IPS-15b (cell line): ENCODE measurements at regions not wholly inside any gene's neighbourhood (a gene's known extent, or its start where the extent isn't known, plus 50 kb on each side); places are given as distances from the start of the nearest gene placed in this dataset.

Source experiments
- H3K27me3 ChIP-seq: one replicate; pipeline ENCODE4 v1.6.1; 2013; ENCODE audit warnings: low read length; ENCODE audit not compliant: control insufficient read depth, insufficient read depth
- H3K36me3 ChIP-seq: one replicate; pipeline ENCODE4 v1.6.1; 2013; ENCODE audit warnings: low read length; ENCODE audit not compliant: control insufficient read depth, insufficient read depth
- H3K4me1 ChIP-seq: one replicate; pipeline ENCODE4 v1.6.1; 2013; ENCODE audit warnings: mild to moderate bottlenecking, low read length; ENCODE audit not compliant: control insufficient read depth, insufficient read depth
- H3K4me3 ChIP-seq: one replicate; pipeline ENCODE4 v1.5.1; 2013; ENCODE audit warnings: low read depth, low read length
- H3K9ac ChIP-seq: one replicate; pipeline ENCODE4 v1.6.1; 2013; ENCODE audit warnings: low read depth, mild to moderate bottlenecking, low read length
- H3K9me3 ChIP-seq: one replicate; pipeline ENCODE4 v1.6.1; 2013; ENCODE audit warnings: mild to moderate bottlenecking, low read length; ENCODE audit not compliant: control insufficient read depth, insufficient read depth

DNA sequence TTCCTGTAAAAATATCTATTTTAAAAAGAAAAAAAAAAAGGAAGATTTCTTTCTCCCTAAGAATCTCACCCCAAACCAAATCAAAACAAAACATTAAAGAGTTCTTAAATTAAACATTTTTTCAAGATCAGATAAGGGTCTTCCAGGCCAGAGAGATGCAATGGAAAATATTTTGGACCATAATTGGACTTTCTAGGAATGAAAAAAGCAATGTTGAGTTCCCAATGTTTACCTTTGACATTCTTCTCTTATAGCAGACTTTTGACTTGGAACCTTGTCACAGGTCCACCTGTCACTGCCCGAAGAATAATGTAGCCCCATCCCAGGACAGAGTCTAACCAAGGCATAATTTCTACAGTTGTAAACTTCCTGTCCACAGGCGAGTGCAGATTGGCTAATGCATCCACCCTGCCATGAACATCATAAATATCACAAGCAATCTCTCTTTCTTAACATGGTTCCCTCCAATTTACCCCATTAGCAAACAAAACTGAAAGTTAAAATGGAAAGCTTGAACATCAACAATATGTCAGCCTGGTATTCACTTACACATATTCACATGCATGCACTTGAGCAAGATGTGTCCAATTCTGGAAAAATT is 121.7 kb upstream of the ZNF366 start:
- H3K36me3 ChIP-seq: no peaks in the 10 kb centered on the region
- H3K27me3 ChIP-seq: no peaks in the 10 kb centered on the region
- H3K9ac ChIP-seq: no peak overlapping the region
- no peaks in the 10 kb centered on the region for H3K9me3 ChIP-seq
- H3K4me1 ChIP-seq: peaks cover 2% of the 10 kb centered on the region
- no peak overlapping the region for H3K4me3 ChIP-seq

DNA sequence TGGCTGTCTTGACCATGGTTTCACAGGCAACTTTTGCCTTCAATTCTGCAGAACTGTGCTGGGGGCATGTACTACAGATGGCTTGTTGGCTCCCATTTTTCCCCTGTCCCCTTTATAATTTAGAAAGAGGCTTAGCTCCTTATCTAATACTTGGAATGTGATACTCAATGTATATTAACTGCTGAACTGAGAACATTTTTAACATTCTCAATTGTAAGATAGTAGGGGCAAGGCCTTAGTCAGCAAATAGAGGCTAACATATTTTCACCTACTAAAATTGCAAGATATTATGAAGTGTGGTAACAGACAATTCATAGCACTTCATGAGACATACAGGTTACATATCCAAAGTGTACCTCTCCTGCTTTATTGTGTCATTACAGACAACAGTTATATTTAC is 118.1 kb upstream of the ZNF366 start:
- no peaks in the 10 kb centered on the region for H3K27me3 ChIP-seq
- no peaks in the 10 kb centered on the region for H3K9me3 ChIP-seq
- H3K4me1 ChIP-seq: no peaks in the 10 kb centered on the region

DNA sequence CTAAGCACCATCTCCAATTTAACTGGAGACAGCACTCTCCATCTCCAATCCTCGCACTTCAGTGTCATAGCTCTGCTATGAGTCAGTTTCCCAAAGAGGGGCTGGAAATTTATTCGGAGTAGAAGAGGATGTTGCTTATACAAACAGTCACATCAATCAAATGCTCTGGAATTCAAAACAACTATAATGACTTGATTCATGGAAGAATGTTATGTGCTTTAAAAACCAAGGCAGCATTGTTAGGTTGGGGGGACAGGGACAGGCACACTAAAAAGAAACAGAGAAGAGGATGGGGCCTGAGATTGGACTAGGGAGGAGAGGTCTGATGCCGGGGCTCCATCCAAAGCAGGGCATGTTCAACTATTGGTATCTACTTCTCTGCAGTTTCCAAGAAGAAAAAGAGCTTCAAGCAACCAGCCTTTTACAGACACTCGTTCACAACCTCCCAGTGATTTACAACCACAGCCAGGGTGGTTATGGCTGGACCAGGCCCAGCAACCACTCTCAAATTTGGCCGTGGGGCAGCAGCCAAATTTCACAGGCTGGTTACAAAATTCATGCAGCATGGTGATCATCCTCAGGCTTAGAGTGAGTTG is 117.5 kb upstream of the ZNF366 start:
- H3K9ac ChIP-seq: no peak overlapping the region
- no peaks in the 10 kb centered on the region for H3K36me3 ChIP-seq
- H3K4me3 ChIP-seq: no peak overlapping the region
- no peaks in the 10 kb centered on the region for H3K27me3 ChIP-seq
- no peaks in the 10 kb centered on the region for H3K9me3 ChIP-seq
- no peaks in the 10 kb centered on the region for H3K4me1 ChIP-seq

More for the DNA sequence above, 118.1 kb upstream of the ZNF366 start:
- no peak overlapping the region for H3K4me3 ChIP-seq
- H3K9ac ChIP-seq: no peak overlapping the region
- no peaks in the 10 kb centered on the region for H3K36me3 ChIP-seq

DNA sequence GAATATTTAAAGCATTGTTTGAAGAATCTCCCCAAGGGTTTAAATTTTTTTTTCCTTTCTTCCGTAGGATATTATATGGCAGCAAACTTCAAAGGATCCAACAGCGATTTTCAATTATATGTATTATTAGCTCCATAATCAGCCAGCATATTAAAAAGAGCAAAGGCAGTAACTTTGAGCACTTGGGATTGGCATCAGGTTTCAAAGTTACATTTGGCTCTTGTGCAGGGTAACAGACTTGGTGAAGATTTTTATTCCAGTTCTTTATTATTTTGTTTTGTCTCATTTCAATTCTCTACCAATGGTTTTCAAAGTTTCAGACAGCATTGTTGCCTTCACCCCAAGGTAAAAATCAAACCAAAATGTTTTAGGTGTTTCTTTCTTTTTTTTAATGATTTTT is 116.7 kb upstream of the ZNF366 start:
- no peaks in the 10 kb centered on the region for H3K9me3 ChIP-seq
- no peaks in the 10 kb centered on the region for H3K36me3 ChIP-seq
- no peaks in the 10 kb centered on the region for H3K4me1 ChIP-seq
- H3K9ac ChIP-seq: no peak overlapping the region
- H3K27me3 ChIP-seq: no peaks in the 10 kb centered on the region
- H3K4me3 ChIP-seq: no peak overlapping the region

DNA sequence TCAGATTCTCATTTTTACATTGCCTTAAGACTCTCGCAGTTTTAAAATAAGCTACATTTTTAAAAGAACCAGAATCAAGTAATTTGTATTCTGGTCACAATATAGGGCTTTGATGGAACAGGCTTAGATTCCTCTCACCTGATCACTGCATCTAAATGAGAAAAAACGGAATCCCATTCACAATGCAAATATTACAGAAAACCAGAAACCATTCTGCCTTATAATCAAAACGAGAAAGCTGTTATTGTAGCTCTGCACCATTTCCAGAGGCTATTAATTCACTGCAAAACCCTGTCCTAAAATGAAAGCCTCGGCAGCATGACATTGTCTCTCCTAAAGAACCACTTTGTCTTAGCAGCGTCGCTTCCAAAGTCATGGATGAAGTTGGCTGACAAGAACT is 116.1 kb upstream of the ZNF366 start:
- no peaks in the 10 kb centered on the region for H3K27me3 ChIP-seq
- no peaks in the 10 kb centered on the region for H3K9me3 ChIP-seq
- no peaks in the 10 kb centered on the region for H3K4me1 ChIP-seq
- H3K4me3 ChIP-seq: no peak overlapping the region
- no peak overlapping the region for H3K9ac ChIP-seq
- no peaks in the 10 kb centered on the region for H3K36me3 ChIP-seq

DNA sequence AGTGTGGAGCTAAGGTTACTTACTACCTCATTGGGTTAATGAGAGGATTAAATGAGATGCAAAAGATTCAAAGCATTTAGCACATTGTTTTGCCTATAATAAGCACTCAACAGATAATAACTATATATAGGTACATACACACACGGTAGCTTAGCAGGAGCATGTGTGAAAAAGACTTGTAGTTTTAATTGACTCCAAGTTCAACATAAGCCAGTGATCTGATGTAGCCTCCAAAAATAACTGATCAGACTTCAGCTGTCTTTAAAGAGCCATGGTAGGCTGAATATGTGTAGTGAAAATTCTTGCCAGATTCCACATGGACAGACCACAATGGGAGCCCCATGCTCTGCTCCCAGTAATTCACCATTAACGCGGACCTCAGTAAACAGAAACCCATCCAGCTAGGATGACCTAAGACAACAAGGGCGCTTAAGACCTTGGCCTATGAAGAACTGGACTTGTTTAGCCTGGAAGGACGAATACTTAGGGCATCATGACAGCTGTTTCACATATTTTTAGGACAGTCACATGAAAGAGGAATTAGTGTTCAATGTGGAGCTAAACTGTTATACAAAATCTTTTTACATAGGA is 115.1 kb upstream of the ZNF366 start:
- Histone ChIP-seq H3K9me3 (no peaks in the 10 kb centered on the region), H3K27me3 (no peaks in the 10 kb centered on the region), H3K9ac (no peak overlapping the region), H3K36me3 (no peaks in the 10 kb centered on the region), H3K4me1 (no peaks in the 10 kb centered on the region), H3K4me3 (no peak overlapping the region)

DNA sequence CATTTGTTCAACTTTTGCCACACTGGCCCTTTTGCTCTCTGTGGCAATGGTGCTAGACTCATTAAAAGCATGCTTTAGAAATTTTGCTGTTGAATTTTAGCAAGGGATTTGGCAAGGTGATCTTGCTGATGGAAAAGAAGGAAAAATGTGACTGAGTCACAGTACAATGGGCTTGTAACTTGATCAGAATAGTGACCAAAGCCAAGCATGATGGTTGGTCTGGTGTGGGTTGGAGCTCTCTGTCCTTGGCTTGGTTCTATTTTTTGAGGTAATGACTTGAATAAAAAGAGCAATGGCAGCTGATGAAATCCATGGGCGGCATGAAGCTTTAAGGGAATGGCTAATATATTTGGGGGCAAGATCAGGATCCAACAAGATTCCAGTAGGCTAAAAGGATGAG is 114.4 kb upstream of the ZNF366 start:
- no peaks in the 10 kb centered on the region for H3K4me1 ChIP-seq
- H3K4me3 ChIP-seq: no peak overlapping the region
- H3K36me3 ChIP-seq: no peaks in the 10 kb centered on the region
- no peak overlapping the region for H3K9ac ChIP-seq
- H3K9me3 ChIP-seq: no peaks in the 10 kb centered on the region
- H3K27me3 ChIP-seq: no peaks in the 10 kb centered on the region

DNA sequence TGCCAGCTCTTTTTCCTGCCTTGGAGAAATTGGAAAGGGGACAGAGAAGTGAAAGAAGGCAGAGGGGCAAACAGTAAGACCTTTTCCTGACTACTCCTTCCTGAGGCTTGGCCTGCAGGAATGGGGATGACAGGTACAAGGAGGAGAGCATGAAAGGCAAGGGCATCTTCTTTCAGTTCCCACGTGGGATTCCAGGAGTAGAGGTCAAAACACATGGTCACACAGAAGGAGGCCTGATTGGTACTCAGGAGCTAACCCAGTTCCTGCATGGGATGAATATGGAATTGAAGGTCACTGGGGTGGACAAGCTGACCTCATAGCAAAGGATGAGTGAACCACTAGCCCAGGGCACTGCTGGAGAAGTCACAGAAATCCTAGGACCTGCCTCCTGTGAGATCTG is 112.5 kb upstream of the ZNF366 start:
- Histone ChIP-seq H3K9ac (no peak overlapping the region), H3K4me1 (no peaks in the 10 kb centered on the region), H3K27me3 (no peaks in the 10 kb centered on the region), H3K4me3 (no peak overlapping the region), H3K36me3 (no peaks in the 10 kb centered on the region), H3K9me3 (no peaks in the 10 kb centered on the region)

DNA sequence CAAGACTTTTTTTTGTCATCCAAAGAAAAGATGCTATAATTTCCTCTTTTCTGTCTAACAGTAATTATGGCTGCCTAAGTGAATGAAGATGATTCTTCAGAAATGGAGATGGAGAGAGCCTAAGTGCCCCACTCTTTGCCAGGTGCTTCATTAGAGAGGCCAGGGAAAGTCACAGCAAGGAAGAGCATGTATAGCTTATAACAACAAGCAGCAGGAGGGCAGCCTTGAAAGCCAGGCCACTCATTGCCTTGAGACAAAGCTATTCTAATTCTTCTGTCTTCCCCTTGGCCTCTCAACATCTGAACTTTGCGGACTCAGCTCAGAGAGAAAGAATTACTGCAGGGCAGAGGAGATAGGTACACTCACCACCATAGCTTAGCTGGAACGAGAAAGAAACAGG is 112.0 kb upstream of the ZNF366 start:
- H3K4me1 ChIP-seq: no peaks in the 10 kb centered on the region
- no peak overlapping the region for H3K4me3 ChIP-seq
- H3K9me3 ChIP-seq: no peaks in the 10 kb centered on the region
- no peaks in the 10 kb centered on the region for H3K36me3 ChIP-seq
- no peaks in the 10 kb centered on the region for H3K27me3 ChIP-seq
- H3K9ac ChIP-seq: no peak overlapping the region

DNA sequence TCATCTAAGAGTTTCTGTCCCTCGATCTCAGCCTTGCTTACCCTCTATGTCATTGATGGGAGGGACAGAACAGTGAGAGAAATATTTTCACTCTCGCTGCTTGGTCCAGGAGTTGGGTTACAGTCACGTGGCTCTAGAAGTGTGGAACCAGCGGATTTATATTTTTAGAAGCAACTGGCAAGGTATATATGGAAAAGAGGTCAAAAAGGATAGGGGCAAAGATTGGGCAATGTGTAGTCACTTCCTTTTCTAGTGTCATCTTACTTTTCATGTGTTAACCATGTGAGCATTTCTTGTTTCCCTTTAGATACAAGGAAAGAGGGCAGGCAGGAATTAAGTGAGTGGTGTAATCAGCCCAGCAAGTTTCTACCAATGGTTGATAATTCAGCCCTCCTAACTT is 111.5 kb upstream of the ZNF366 start:
- H3K27me3 ChIP-seq: no peaks in the 10 kb centered on the region
- H3K9ac ChIP-seq: no peak overlapping the region
- H3K4me3 ChIP-seq: no peak overlapping the region
- H3K9me3 ChIP-seq: no peaks in the 10 kb centered on the region
- H3K36me3 ChIP-seq: no peaks in the 10 kb centered on the region
- H3K4me1 ChIP-seq: no peaks in the 10 kb centered on the region

DNA sequence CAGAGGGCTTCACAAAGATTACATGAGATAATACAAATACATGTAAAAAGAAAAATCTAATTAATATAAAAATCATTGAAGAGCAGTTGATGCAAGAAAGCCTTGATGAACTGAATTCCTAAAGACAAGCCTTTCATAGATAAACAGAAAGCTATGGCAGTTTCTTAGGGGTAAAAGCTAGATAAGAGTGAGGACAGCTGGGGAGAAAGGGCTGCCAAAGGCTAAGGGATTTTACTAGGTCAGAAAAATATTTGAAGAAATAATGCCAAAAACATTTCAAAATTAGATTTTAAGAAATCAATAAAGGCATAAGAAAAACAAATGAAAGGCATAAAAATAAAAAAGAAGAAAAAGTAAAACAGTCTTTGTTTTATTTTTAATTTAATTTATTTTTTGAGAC is 107.9 kb upstream of the ZNF366 start:
- Histone ChIP-seq H3K4me3 (no peak overlapping the region), H3K9ac (no peak overlapping the region), H3K4me1 (no peaks in the 10 kb centered on the region), H3K36me3 (no peaks in the 10 kb centered on the region), H3K9me3 (no peaks in the 10 kb centered on the region), H3K27me3 (no peaks in the 10 kb centered on the region)

DNA sequence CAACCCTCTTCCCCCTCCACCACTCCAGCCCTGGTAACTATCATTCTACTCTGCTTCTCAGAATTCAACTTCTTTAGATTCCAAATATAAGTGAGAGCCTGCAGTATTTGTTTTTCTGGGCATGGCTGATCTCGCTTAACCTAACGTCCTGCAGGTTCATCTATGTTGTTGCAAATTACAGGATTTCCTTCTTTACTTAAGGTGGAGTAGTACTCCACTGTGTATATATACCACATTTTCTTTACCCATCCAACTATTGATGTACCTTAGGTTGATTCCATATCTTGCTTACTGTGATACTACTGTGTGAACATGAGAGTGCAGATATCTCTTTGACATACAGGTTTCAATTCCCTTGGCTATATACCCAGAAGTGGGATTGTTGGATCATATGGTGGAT is 106.3 kb upstream of the ZNF366 start:
- no peaks in the 10 kb centered on the region for H3K36me3 ChIP-seq
- no peak overlapping the region for H3K4me3 ChIP-seq
- H3K9me3 ChIP-seq: no peaks in the 10 kb centered on the region
- no peak overlapping the region for H3K9ac ChIP-seq
- H3K4me1 ChIP-seq: no peaks in the 10 kb centered on the region
- H3K27me3 ChIP-seq: no peaks in the 10 kb centered on the region
